Lower leg skin (tissue), 3 donors: ENCODE measurements at regions not wholly inside any gene's neighbourhood (a gene's known extent, or its start where the extent isn't known, plus 50 kb on each side); places are given as distances from the start of the nearest gene placed in this dataset.

Experiments used
- CTCF ChIP-seq, 3 donors: fragments of 450-650 bp; IDR thresholded peaks; one replicate each; pipeline ENCODE4 v1.5.1; 2016; ENCODE audit warnings: antibody characterized with exemption in 3 of 3, mild to moderate bottlenecking in 3 of 3, moderate library complexity in 2 of 3
- POLR2A ChIP-seq, 2 donors: fragments of 450-650 bp; IDR thresholded peaks; one replicate each; pipeline ENCODE4 v1.6.1; 2016 to 2017; ENCODE audit warnings: antibody characterized with exemption in 2 of 2, mild to moderate bottlenecking in 1 of 2, moderate library complexity in 1 of 2

DNA sequence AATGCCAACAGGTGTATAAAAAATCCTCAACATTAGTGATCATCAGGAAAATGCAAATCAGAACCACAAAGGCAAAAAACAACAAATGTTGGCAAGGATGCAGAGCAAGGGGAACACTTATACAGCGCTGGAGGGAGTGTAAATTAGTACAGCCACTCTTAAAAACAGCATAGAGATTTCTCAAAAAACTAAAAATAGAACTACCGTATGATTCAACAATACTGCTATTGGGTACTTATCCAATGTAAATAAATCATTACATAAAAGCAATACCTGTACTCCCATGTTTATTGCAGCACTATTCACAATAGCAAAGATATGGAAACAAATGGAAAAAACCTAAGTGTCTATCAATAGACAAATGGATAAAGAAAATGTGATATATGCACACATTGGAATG, 171.3 kb downstream of the SLC7A11 start:
- TF ChIP-seq CTCF (IDR thresholded peaks at IDR 0.05), result no peak
- TF ChIP-seq POLR2A (IDR thresholded peaks at IDR 0.05), result no peak
